Epithelial cell of esophagus (primary cell): ENCODE measurements at regions not wholly inside any gene's neighbourhood (a gene's known extent, or its start where the extent isn't known, plus 50 kb on each side); places are given as distances from the start of the nearest gene placed in this dataset.
"Not testable (repeated sequence)": the region's sequence is repeated elsewhere in the genome, so short reads cannot be mapped to it uniquely, and the experiment has no call there.

Experiments used
- DNase-seq: peaks from one replicate; pipeline ENCODE4 v3.0.0; 2010; ENCODE audit warnings: low read depth
- H3K4me3 ChIP-seq: 2 replicates; pipeline ENCODE4 v1.5.1; 2011; ENCODE audit warnings: mild to moderate bottlenecking, low read length, control low read depth
- TF ChIP-seq, protein P1 (sequence below): IDR thresholded peaks from 2 replicates; pipeline ENCODE4 v1.5.1; 2011; ENCODE audit warnings: low read depth, mild to moderate bottlenecking, low read length, control low read depth, inconsistent platforms; ENCODE audit not compliant: insufficient read depth; ENCODE audit errors: missing control alignments

DNA sequence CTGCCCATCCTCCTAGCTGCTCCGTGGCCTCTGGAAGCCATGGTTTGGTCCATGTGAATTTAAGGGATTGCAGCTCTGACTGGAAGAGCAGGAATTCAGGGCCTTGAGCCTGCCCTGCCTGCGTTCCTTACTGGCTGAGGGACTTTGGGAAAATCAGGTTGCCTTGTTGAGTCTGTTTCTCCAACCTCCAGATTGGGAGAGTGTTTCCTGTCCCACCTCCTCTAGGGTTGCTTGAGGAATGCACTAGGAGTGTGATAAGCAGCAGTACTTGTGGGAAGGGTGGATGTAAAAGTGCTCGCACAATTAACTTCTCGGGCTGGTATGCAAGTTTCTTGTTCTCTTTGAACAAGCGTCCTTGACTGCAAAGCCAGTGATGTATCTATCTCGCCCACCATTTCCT lies 84.4 kb upstream of the YWHAQ start:
- TF ChIP-seq, protein P1, sequence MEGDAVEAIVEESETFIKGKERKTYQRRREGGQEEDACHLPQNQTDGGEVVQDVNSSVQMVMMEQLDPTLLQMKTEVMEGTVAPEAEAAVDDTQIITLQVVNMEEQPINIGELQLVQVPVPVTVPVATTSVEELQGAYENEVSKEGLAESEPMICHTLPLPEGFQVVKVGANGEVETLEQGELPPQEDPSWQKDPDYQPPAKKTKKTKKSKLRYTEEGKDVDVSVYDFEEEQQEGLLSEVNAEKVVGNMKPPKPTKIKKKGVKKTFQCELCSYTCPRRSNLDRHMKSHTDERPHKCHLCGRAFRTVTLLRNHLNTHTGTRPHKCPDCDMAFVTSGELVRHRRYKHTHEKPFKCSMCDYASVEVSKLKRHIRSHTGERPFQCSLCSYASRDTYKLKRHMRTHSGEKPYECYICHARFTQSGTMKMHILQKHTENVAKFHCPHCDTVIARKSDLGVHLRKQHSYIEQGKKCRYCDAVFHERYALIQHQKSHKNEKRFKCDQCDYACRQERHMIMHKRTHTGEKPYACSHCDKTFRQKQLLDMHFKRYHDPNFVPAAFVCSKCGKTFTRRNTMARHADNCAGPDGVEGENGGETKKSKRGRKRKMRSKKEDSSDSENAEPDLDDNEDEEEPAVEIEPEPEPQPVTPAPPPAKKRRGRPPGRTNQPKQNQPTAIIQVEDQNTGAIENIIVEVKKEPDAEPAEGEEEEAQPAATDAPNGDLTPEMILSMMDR, result no peak
- DNase-seq, result no peak
- no peak overlapping the region for H3K4me3 ChIP-seq

DNA sequence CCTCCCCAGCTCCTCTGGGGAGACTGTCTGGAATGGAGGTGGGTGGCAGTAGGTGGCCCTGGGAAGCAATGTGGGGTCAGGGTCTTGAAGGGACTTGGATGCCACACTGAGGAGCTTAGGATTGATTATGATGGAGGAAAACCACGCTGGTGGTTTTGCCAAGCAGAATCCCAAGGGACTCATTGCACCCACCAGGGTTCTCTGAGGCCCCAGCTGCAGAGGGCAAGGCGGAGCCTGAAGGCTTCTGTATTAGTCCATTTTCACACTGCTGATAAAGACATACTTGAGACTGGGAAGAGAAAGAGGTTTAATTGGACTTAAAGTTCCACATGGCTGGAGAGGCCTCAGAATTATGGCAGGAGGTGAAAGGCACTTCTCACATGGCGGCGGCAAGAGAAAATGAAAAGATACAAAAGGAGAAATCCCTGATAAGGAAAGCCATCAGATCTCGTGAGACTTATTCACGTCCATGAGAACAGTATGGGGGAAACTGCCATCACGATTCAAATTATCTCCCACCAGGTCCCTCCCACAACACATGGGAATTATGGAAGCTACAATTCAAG lies 87.2 kb upstream of the YWHAQ start:
- H3K4me3 ChIP-seq, result no peak overlapping the region
- TF ChIP-seq, protein P1, result no peak
- no peak for DNase-seq

DNA sequence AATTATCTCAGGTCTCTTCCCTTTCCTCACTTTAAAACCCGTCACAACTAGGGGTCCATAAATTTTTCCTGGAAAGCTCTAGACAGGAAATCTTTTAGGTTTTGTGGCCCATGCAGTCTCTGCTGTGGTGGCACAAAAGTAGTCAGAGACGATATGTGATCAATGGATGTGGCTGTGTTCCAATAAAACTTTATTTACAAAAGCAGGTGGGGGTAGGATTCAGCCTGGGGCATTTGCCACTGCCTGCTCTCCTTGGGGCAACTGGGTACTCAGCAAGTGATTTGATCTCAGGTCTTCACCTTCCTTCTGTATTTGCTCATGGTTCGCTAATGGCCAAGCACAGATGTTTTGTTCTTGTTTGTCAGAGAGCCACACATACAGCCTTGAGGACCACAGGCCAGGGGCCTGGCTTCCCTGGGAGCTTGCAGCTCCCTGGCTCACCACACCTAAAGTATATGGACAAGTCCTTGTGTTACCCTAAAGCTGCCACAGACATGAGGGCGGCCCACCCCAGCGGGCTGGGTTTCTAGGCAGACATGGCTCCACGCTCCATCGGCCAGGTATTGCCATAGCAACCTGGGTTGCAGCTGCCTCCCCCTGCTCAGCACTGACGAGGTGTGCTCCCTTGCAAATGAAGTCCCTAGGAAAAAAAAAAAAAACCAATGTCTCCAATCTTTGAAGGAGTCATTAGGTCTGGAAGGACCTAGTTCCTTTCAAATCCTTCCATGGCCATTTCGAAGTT lies 89.7 kb upstream of the YWHAQ start:
- DNase-seq, result no peak

DNA sequence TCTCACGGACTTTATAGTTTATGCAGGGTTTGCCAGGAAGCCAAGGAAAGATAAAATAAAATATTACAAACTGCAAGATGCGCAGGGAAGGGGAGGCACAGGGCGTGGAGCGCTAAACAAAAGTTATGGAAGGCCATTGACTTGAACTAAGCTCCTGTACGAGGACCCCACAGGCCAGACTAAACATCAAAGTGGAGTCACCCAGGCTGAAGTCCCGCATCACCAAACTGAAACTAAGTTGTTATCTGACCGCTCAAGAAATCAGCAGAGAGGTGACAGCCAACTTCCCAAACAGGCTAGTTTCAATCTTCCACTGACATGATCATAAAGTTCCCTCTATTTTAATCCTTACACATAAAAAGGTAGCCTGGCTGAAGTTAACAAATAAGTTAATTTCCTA lies 90.5 kb upstream of the YWHAQ start:
- H3K4me3 ChIP-seq, result no peak overlapping the region
- no peak for DNase-seq
- TF ChIP-seq, protein P1, result no peak

More for the DNA sequence above, 89.7 kb upstream of the YWHAQ start:
- TF ChIP-seq, protein P1, result no peak
- H3K4me3 ChIP-seq, result no peak overlapping the region

DNA sequence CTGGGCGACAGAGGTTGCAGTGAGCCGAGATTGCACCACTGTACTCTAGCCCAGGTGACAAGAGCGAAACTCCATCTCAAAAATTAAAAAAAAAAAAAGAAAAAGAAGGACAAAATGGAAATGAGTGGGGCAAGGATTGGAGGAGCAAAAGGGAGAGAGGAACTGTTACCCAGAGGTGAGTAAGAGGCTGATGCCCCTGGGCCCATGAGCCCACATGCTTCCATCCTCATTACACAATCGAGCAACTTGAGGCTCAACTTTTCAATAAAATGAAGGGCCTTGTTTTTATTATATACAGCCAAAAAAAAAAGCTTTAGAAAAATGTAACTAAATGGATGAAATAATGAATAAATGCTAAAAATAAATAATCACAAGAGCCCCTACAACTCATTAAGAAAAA lies 91.7 kb upstream of the YWHAQ start:
- DNase-seq, result no peak
- H3K4me3 ChIP-seq, result no peak overlapping the region
- TF ChIP-seq, protein P1, result no peak

DNA sequence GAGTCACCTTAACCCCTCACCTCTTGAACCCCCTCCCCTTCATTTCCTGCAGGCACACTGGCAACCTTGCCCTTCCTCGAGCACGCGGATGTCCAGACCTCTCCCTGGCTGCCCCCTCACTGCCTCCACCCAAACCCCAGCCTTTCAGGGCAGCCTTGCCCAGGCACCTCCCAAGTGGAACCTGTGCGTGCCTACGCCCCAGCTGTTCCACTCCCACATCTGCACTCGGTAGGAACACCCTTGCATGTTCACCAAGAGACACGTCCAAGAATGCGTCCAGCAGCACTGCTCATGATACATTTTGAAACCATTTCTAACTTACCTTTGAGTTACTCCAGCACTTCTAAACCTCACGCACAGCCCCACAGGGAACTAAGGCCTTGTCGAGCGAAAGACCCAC lies 93.8 kb upstream of the YWHAQ start:
- TF ChIP-seq, protein P1, result no peak
- H3K4me3 ChIP-seq, result no peak overlapping the region
- no peak for DNase-seq

DNA sequence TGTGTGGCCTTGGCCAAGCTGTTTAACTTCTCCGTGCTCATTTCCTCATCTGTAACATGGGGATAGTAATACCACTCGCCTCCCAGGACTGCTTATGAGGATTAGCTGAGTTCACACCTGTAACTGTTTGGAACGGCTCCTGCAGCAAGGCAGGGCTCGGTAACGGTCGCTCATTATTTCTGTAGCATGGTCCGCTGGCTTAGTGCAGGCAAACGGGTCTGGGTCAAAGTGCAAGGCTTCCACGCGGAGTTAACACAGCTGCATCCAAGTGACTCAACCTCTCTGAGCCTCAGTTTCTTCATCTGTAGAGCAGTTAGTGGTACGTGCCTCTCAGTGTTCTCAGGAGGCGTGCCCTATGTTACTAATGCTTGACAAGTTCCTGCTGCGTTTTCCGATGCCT lies 94.3 kb upstream of the YWHAQ start:
- TF ChIP-seq, protein P1, result no peak
- no peak overlapping the region for H3K4me3 ChIP-seq
- no peak for DNase-seq

DNA sequence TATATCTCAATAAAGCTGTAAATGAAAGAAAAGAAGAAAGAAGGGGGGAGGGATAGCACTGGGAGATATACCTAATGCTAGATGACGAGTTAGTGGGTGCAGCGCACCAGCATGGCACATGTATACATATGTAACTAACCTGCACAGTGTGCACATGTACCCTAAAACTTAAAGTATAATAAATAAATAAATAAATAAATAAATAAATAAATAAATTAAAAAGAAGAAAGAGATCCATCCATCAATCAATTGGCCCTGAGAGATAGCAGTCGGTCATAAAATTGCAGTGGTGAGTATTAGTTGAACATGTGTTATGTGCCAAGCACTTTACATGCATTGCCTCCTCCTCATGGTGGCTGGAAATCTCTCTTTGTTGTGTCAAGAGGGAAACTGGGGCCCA lies 95.2 kb upstream of the YWHAQ start:
- DNase-seq, H3K4me3 ChIP-seq: not testable (repeated sequence)

DNA sequence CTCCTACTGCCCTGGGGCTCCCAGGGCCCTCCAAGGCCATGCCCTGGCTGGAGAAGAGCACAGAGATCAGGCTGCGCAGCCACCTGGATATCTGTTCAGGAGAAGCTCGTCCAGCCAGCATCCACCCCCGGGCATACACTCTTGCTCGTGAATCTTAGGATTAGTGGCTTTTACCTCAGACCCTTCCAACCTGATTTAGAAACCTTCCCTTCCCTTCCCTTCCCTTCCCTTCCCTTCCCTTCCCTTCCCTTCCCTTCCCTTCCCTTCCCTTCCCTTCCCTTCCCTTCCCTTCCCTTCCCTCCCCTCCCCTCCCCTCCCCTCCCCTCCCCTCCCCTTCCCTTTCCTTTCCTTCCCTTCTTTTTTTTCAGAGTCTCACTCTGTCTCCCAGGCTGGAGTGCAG lies 99.7 kb upstream of the YWHAQ start:
- not testable (repeated sequence) for DNase-seq, H3K4me3 ChIP-seq
